HUDEP-2 (cell line): ENCODE measurements at regions not wholly inside any gene's neighbourhood (a gene's known extent, or its start where the extent isn't known, plus 50 kb on each side); places are given as distances from the start of the nearest gene placed in this dataset.
"Not testable (repeated sequence)": the region's sequence is repeated elsewhere in the genome, so short reads cannot be mapped to it uniquely, and the experiment has no call there.

Source experiments
- DNase-seq, 76 experiments: peaks; one replicate each; lab custom pipeline; 2025; ENCODE audit not compliant: unreplicated experiment in 76 of 76; lab: John Stamatoyannopoulos, UW

DNA sequence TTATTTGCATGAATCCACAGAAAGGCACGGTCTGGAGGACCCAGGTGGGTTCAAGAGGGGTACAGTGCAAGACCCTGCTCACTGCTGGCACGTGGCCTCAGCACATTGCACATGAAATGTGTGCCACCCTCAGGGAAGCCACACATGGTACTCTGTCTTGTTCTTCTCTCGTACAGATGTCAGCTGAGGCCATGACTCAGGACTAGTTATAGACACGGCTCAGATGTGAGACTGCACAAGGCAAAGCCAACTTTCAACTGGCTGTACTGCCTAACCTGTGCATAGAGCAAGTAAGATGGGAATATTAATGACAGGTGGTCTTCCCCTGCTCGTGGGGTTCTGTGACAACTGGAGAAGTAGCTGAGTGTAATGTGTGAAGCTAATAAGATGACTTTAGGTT is 249.4 kb upstream of the CTBP2 start:
- no peak for DNase-seq

DNA sequence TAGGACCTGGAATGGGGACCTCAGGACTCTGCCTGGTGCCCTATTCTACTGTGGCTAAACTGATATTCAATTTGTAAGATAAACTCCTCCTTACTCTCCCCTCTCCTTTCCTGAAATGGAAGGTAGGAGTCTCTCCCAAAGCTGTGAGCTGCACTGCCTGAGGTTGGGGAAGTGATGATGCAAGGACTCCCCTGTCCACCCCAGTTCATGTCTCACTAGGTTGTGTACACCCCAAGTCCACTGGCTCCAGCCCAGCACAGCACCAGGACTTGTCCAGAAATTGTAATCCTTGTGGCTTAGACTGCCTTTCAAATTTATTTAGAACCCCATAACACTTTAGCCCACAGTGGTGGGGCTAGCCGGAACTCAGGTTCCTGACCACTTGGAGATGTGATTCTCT is 247.2 kb upstream of the CTBP2 start:
- DNase-seq, result no peak

DNA sequence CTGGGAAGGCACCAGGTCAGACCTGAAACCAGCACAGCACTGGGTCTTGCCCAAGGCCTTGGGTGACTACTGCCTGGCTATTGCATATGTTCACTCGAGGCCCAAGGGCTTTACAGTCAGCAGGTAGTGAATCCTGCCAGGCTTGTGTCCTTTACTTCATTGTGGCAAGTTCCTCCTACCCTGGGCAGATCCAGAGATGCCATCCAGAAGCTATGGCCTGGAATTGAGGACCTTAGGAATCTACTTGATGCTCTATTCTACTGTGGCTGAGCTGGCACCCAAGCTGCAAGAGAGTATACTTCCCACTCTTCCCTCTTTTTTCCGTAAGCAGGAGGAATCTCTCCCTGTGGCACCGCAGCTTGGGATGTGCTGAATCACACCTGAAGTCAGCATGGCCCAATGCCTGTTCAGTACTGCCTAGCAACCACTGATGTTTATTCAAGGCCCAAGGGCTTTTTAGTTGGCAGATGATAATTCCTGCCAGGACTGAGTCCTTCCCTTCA is 246.7 kb upstream of the CTBP2 start:
- DNase-seq, result no peak

DNA sequence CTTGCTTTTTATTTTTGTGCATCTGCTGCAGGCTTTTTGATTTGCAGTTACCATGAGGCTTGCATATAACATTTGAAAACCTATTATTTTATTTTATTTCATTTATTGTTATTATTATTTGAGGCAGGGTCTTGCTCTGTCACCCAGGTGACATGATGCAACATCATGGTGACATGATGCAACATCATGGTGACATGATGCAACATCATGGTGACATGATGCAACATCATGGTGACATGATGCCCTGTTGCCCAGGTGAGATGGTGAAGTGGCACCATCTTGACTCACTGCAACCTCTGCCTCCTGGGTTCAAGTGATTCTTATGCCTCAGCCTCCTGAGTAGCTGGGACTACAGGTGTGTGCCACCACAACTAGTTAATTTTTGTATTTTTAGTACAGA is 244.5 kb upstream of the CTBP2 start:
- not testable (repeated sequence) for DNase-seq

DNA sequence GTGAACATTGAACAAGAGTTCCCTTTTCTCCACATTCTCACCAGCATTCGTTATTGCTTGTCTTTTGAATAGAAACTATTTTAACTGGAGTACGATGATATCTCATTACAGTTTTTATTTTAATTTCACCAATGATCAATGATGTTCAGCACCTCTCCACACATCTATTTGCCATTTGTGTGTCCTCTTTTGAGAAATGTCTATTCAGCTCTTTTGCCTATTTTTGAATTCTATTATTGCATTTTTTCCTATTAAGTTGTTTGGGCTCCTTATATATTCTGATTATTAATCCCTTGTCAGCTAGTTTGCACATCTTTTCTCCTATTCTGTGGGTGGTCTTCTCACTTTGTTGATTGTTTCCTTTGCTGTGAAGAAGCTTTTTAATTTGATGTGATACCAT is 241.1 kb upstream of the CTBP2 start:
- DNase-seq, result no peak

DNA sequence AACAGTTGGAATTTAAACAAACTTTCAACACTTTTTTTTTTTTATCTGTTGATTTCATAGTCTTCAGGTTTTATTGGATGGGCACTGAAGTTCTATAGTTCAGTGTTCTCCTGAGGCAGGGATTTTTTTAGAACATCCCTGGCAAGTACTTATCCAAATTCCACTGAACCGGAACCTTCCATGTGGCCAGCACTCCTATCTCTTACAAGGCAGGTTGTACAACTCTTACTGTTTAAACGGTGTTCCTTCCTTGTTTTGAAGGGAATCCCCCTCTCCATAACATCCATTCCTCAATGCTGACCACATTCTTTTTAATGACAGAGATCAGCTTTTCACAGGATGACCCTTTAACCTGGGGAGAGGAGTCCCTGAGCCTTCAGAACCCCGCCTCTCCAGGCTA is 238.9 kb upstream of the CTBP2 start:
- no peak for DNase-seq

DNA sequence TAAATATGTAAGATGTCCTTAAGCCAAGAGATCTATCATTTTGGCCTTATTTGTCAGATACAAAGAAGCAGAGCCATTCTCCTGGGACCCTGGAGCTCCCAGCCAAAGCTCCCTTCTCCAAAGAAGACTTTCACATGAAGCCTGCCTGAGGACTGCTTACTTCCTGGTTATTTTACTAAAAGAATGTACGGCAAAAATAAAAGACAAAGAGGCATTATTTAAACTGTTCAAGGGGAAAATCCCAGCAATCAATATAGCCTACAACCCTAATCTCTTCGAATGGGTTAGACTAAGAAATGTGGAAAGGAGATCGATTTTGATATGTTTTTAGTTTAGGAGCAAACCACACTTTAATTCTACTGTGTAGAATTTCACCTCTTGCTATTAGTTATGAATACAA is 237.9 kb upstream of the CTBP2 start:
- DNase-seq, result no peak

DNA sequence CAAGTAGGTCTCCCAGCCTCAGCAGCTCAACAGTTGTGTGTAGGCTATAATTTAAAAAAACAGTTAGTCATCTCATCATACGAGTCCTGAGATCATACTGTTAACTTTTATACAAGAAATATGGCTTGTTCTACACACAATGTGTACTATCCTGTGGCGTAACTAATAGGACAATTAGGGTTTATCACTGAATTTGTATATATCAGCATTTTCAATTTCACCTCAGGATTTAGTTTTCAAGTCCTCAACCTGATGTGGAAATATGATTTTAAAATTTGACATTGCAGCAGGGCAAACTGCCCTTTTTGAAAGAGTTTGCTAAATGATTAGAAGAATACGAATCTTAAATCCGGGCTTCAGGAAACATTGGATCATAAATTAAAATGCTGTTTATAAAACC is 237.2 kb upstream of the CTBP2 start:
- no peak for DNase-seq

DNA sequence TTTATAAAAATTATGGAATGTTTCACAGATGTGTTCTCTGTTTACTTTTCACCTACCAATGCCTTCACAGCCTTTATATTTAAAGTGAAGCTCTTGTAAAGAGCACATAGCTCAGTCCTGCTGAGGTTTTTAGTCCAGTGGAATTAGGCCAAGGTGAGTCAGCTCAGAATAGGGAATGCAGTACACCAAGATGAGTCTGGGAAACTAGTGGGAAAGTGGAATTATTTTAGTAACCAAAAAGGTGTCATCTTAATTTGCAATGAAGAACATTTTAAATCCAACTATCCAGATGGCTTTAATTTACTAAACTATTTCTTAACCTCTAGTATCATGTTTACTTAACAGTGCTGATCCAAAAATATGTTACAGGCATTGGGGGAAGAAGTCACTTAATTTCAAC is 236.3 kb upstream of the CTBP2 start:
- DNase-seq, result no peak

DNA sequence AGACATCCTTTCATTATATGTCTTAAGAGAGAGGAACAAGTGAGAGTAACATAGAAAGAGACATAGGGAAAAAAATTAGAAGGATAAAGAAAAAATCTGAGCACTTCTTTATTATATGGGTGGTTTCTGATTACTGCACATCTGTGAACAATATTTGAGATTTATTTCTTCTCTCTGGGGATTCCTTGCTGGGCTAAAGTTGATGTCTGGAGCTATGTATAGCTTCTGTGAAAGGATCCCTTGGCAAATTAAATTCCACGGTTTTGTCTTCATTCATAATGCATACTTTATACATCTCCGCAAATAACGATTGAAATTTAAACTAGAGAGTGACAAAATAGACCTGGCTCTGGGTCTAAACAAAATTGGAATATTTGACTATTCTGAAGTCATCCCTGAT is 232.2 kb upstream of the CTBP2 start:
- no peak for DNase-seq

DNA sequence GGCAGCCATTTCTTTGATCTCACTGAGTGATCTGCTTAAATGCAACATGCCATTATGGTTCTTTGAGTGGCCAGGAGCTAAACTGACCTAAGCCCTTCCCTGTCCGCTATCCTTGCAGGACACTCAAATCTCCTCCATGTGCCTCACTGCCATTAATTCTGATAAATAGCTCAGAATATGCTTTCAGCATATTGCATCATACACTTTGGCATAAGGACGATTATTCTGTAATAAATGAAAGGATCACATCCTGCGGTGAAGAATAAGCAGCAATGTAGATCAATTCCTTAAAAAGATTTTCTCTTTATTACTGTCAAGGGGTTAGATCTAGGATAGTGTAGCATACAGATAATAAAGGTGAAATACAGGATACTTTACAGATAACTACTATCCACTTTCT is 231.8 kb upstream of the CTBP2 start:
- DNase-seq, result no peak

DNA sequence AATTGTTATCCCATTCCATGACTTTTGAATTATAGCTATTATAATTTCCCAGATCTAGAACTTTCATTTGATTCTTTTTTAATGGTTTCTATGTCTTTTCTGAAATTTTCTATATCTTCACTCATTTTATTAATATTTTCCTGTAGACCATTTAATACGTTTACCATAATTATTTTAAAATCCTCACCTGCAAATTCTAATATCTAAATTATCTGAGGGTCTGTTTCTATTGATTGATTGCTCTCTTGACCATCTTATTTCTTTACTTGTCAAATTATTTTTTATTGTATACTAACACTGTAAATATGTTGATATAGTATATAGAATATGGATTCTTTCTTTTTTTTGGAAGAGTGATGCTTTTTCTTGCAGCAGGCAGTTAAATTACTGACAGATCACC is 229.3 kb upstream of the CTBP2 start:
- no peak for DNase-seq

DNA sequence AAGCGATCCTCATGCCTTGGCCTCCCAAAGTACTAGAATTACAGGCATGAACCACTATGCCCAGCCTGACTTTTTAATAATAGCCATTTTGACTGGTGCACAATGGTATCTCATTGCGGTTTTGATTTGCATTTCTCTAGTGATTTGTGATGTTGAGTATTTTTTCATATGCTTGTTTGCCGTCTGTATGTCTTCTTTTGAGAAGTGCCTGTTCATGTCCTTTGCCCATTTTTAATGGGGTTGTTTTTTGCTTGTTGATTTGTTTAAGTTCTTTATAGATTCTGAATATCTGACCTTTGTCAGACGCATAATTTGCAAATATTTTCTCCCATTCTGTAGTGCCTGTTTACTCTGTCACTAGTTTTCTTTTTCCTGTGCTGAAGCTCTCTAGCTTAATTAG is 219.2 kb upstream of the CTBP2 start:
- no peak for DNase-seq

DNA sequence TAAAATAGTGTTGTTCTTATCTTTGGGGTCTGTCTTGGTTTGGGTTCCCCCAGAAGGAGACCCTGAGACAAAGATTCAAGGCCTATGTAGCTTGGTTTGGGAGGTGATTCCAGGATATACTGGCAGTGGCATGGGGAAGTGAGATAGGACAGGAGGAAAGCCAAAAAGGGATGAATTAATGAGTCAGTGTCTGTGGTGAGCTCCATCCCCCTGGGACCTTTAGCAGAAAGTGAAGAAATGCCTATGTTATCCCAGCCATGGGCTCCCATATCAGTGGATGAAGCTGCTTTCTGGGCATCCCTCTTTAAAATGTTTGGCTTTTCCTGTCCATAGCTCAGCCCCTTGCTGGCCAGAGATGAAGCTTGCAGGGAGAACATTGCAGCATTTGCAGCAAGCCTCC is 217.0 kb upstream of the CTBP2 start:
- DNase-seq, result no peak

DNA sequence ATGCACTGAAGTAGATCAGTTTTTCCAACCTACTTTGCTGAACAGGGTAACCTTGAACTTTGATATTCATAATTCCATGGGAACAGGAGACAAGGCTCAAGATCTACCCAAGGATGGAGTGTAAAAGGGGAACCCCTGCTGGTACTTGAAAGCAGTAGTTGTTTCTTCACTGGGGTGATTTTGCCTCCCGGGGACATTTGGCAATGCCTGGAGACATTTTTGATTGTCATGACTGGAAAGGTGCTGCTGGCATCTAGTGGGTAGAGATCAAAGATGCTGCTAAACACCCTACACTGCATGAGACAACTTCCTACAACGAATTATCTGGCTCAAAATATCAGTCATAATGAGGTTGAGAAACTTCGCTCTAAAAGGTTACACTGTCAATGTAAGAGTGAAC is 214.8 kb upstream of the CTBP2 start:
- DNase-seq, result no peak

DNA sequence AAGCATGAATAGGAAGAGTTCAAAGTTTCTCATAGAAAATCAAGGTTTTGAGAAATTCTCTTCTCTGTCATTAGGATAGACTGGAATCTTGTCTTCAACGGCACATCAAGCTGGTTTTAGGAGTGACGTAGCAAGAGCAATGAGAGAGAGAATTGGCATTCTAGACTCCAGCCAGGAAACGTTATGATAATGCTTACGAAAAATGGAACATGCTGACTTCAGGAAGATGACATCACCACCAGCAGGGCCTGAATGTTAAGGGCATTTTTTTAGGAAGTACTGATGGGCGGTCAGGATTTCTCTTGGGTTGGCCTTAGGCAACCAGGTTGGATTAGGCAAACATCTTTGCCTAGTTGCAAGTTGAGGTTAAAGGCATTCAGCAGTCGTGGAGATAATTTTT is 213.2 kb upstream of the CTBP2 start:
- DNase-seq, result no peak

DNA sequence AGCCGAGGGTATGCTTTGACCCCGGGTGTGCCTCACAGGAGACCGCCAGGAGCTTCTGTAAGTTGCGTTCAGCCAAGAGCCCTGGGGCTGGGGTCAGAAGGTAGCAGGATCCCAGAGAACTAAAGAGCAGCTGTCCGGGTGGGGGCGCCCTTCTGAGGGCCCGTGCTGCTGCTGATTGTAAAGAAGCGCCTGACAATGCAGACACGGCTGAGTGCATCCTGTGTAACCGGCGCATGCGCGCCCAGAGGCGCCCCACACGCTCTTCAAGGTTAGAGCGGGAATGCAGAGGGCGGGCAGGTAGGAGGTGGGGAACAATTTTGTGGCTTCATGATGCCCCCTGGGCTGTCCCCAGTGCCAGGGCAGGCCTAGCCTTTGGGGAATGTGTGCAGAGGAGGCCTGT is 210.2 kb upstream of the CTBP2 start:
- no peak for DNase-seq

DNA sequence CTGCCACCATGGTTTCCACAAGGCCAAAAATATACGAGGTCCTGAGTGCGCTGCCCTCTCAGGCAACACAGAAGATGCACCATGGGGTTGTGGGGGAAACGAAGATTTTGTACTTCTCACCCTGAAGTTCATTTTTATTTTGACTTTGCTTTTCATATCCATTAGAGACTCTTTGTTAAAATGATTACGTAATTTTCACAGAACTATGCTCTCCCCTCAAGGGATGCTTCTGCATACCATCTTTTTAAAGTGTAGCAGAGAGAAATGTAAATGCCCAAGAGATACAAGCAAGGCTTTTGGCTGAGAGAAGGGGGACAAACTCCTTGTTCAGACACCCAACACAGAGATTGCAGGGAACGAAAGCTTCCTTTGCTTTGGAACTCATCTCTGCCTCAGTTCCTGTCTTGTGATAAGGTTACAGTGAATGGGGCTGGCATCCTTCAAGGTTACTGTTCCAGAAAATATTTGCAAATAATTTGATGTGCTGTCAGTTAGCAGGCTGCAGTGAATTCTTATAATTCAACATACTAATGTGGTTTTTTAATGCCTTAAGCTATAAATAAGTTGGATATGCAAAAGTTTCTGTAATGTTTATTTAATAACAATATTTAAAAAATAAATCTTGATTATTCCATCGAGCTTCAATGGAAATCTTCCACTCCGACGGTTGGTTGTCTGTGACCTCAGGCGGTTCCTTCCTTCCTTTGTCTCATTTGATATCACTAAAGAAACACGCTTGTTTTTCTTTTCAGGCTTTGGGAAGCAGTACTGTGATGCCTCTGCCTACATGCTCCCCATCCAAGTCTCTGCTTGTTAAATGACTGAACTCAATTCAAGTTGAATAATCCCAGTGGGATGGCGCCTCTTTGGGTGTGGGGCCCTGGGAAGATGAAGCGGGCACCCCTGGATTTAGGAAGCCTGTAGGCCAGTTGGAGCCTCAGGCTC is 209.3 kb upstream of the CTBP2 start:
- DNase-seq, result no peak

DNA sequence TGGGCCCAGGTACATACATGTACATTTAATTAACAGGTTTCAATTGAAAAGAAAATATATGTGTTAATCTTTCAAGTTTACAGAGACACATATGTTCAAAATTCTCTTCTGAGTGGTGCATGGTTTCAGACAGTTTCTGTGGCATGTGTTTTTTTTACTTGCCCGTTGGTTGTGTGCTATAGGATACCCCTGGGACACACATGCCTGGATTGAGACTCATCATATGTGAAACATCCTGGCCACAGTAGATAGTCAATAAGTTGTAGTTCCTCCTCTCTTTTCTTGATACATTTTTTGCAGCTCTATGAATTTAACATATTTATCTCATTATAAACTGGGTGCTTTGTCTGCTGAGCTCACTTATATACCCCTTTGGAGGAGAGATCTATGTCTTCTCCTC is 207.8 kb upstream of the CTBP2 start:
- DNase-seq, result no peak

DNA sequence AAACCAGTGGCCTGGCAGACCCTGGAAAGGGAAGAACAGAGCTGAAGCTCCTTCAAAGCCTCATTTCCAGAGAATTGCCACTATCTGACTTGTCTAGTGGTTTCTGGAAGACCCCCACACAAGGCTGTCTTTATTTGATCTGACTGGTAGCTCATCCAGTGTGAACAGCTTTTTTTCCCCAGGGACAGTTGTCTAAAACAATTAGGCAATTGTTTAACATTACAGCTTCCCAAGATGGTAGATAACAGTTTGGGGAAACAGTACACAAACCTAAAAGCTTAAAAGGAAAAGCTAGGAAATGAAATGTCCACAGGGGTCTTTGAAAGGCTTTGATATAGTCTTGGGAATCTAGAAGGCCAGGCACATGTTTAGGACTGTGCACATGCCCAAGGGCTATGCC is 203.4 kb upstream of the CTBP2 start:
- no peak for DNase-seq

DNA sequence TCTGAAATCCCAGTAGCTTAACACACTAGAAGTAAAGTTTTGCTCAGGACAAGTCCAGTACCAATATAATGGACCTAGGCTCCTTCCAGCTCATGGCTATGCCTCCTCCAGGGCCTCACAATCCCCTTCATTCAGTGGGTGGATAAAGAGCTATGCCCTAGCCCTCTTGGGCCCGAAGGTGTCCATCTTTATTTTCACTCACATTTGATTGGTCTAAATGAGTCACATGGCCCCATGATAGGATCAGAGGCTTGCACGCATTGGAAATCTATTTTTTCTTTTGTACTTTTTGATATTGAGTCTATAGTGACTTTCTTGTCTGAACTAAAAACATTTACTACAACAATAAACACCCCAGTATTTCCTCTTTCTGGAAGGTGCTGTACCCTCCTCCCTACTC is 202.6 kb upstream of the CTBP2 start:
- DNase-seq, result no peak

DNA sequence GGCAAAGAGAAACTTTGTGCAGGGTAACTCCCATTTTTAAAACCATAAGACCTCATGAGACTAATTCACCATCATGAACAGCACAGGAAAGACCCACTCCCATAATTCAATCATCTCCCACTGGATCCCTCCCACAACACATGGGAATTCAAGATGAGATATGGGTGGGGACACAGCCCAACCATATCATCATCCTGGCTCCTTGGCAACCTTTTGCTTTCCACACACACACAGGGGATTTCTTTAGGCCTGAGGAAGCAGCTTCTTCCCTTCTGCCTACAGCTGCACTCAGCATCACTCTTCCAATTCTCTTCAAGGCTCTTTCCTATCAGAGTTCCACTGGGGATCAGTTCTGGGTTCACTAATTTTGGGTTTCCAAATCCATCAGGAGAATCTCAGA is 199.0 kb upstream of the CTBP2 start:
- DNase-seq, result no peak

DNA sequence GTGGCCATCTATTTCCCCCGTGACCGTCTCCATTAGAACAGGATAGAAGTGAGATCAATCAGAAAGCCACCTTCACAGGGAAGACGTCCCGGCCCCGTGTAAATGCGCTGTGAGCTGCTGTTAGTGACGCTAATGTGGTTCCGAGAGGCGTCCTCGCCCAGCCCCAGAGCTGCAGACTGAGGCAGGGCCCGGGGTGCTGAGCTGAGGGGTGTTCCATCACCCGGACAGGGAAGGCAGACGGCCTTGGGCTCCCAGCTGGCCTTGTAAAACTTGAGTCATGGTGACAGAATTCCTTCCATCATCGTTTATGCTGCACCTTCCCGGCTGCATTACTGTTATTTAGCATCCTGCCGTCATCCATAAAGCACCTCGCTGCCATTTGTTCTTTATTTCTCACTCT is 195.3 kb upstream of the CTBP2 start:
- DNase-seq, result no peak
